GM12891 (cell line): ENCODE measurements at regions not wholly inside any gene's neighbourhood (a gene's known extent, or its start where the extent isn't known, plus 50 kb on each side); places are given as distances from the start of the nearest gene placed in this dataset.

ENCODE experiments used
- POLR2A ChIP-seq: IDR thresholded peaks from 2 replicates; pipeline ENCODE4 v1.6.1; 2011; ENCODE audit warnings: low read depth, low read length, control low read depth
- TAF1 ChIP-seq: IDR thresholded peaks from 2 replicates; pipeline ENCODE4 v1.6.1; 2011; ENCODE audit warnings: low read depth, low read length, control low read depth

- TF ChIP-seq TAF1 (no peak), POLR2A (no peak)
These were observed 118.9 kb upstream of the MEIS2 start for GRCh38 chr15:37219211-37219701.
